CD14-positive monocyte (primary cell): ENCODE measurements at regions not wholly inside any gene's neighbourhood (a gene's known extent, or its start where the extent isn't known, plus 50 kb on each side); places are given as distances from the start of the nearest gene placed in this dataset.

Experiments used
- DNase-seq, 3 donors: peaks; one replicate each; pipeline ENCODE4 v3.0.0-alpha.2; 2011 to 2022
- H2AFZ ChIP-seq: 2 replicates; pipeline ENCODE4 v1.6.0; 2012; ENCODE audit warnings: mild to moderate bottlenecking, low read depth, low read length, inconsistent platforms; ENCODE audit not compliant: insufficient read depth, poor library complexity, severe bottlenecking
- H3K27ac ChIP-seq, 2 donors: 1 replicate in 1 of 2; 2 replicates in 1 of 2; pipeline ENCODE4 v1.5.1; 2012 to 2013; ENCODE audit warnings: low read length in 2 of 2, control low read depth in 1 of 2, inconsistent platforms in 1 of 2, low read depth in 1 of 2, mild to moderate bottlenecking in 1 of 2
- H3K27me3 ChIP-seq, 2 donors: one replicate each; pipeline versions ENCODE4 v1.6.0 to v1.6.1; 2011 to 2013; ENCODE audit warnings: low read length in 2 of 2; ENCODE audit not compliant: control insufficient read depth in 2 of 2, insufficient read depth in 2 of 2
- H3K36me3 ChIP-seq, 2 donors: replicated peaks in 1 of 2; 1 replicate in 1 of 2; 2 replicates in 1 of 2; pipeline versions ENCODE4 v1.5.1 to v1.6.1; 2012 to 2013; ENCODE audit warnings: low read length in 2 of 2, control low read depth in 1 of 2, inconsistent platforms in 1 of 2, mild to moderate bottlenecking in 1 of 2; ENCODE audit not compliant: insufficient read depth in 2 of 2, control insufficient read depth in 1 of 2
- H3K4me1 ChIP-seq, 2 donors: 1 replicate in 1 of 2; 2 replicates in 1 of 2; pipeline versions ENCODE4 v1.5.1 to v1.6.1; 2012 to 2013; ENCODE audit warnings: low read length in 2 of 2, control low read depth in 1 of 2, inconsistent platforms in 1 of 2, mild to moderate bottlenecking in 1 of 2, moderate library complexity in 1 of 2; ENCODE audit not compliant: insufficient read depth in 2 of 2, control insufficient read depth in 1 of 2
- H3K4me2 ChIP-seq: replicated peaks from 2 replicates; pipeline ENCODE3; 2012; ENCODE audit warnings: low read length, moderate library complexity, mild to moderate bottlenecking; ENCODE audit not compliant: poor library complexity, severe bottlenecking; ENCODE audit errors: extremely low read depth
- H3K4me3 ChIP-seq, 3 experiments: fragments of 200-600 bp in 1 of 3; sonication (generic) in 1 of 3; replicated peaks in 1 of 3; 1 replicate in 2 of 3; 2 replicates in 1 of 3; pipeline ENCODE4 v1.5.1; 2011 to 2013; ENCODE audit warnings: low read length in 3 of 3, mild to moderate bottlenecking in 3 of 3, control low read depth in 2 of 3, low read depth in 2 of 3, inconsistent platforms in 1 of 3, moderate library complexity in 1 of 3
- H3K79me2 ChIP-seq: 2 replicates; pipeline ENCODE4 v1.6.0; 2012; ENCODE audit warnings: mild to moderate bottlenecking, control low read depth, inconsistent platforms, low read length, moderate library complexity; ENCODE audit not compliant: insufficient read depth
- H3K9ac ChIP-seq: 2 replicates; pipeline ENCODE4 v1.6.0; 2017; ENCODE audit warnings: low read length, mild to moderate bottlenecking; ENCODE audit not compliant: insufficient read depth, poor library complexity, severe bottlenecking
- H3K9me3 ChIP-seq, 2 donors: replicated peaks in 1 of 2; 1 replicate in 1 of 2; 2 replicates in 1 of 2; pipeline versions ENCODE4 v1.5.1 to v1.6.1; 2012 to 2013; ENCODE audit warnings: low read length in 2 of 2, control low read depth in 1 of 2; ENCODE audit not compliant: control insufficient read depth in 1 of 2, insufficient read depth in 1 of 2
- H4K20me1 ChIP-seq: 2 replicates; pipeline ENCODE4 v1.6.0; 2012; ENCODE audit warnings: mild to moderate bottlenecking, low read length, control low read depth, moderate library complexity; ENCODE audit not compliant: insufficient read depth
- H3K27ac Mint-ChIP-seq, 7 donors: one replicate each; pipeline ENCODE4 v1.8.0; 2020; ENCODE audit warnings: mild to moderate bottlenecking in 7 of 7, mixed read lengths in 7 of 7, moderate library complexity in 6 of 7, inconsistent platforms in 2 of 7
- H3K27me3 Mint-ChIP-seq, 3 donors: one replicate each; pipeline ENCODE4 v1.8.0; 2021 to 2022; ENCODE audit warnings: low read depth in 3 of 3, mild to moderate bottlenecking in 3 of 3, mixed read lengths in 3 of 3, moderate library complexity in 3 of 3, inconsistent platforms in 1 of 3
- H3K36me3 Mint-ChIP-seq, 2 donors: one replicate each; pipeline ENCODE4 v1.8.0; 2020; ENCODE audit warnings: mixed read lengths in 2 of 2, inconsistent platforms in 1 of 2, mild to moderate bottlenecking in 1 of 2
- H3K4me1 Mint-ChIP-seq: one replicate; pipeline ENCODE4 v1.8.0; 2020; ENCODE audit warnings: mild to moderate bottlenecking, mixed read lengths
- H3K4me3 Mint-ChIP-seq, 2 donors: one replicate each; pipeline ENCODE4 v1.8.0; 2020; ENCODE audit warnings: mild to moderate bottlenecking in 2 of 2, mixed read lengths in 2 of 2, moderate library complexity in 1 of 2
- H3K9me3 Mint-ChIP-seq, 7 donors: one replicate each; pipeline ENCODE4 v1.8.0; 2020 to 2022; ENCODE audit warnings: mixed read lengths in 7 of 7, mild to moderate bottlenecking in 6 of 7, moderate library complexity in 6 of 7, inconsistent platforms in 2 of 7
- WGBS: methylation state at CpG from one replicate; pipeline ENCODE4 v1.1.5; 2013; ENCODE audit warnings: missing lambda C conversion rate; ENCODE audit not compliant: insufficient coverage; 5-methylcytosine and 5-hydroxymethylcytosine counted together
- intact Hi-C, 2 donors: fragments of 100-400 bp; cut with micrococcal nuclease; formaldehyde crosslinking; loops; one replicate each; pipeline versions ENCODE4 v1.15.0 to v1.15.1; 2023
- TF ChIP-seq, protein P1 (sequence below): fragments of 200-600 bp; IDR thresholded peaks from one replicate; pipeline ENCODE4 v1.8.0; 2022; ENCODE audit warnings: antibody characterized with exemption, mild to moderate bottlenecking

DNA sequence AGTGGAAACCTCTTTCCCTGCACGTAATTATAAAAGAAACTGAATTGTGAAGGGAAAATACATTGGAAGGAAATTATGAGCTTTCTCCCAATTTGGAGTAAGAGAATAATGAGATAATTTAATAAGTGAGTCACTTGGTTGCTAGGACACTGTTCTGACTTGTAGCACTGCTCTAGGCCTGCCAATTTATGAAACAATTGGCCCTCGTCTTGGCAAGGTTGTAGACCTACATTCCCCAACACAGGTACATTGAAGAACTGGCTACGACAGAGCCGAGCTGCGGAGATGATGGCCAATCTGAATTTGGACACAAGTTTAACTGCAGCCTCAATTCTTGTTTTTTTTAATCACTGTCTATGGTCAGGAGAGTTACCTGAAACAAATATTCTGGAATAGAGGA lies 674.1 kb downstream of the MECOM start:
- WGBS: 60% methylated on average over 1 of the region's 5 CpGs
- intact Hi-C loops: no loop called here
- DNase-seq: no peak
- Histone ChIP-seq H4K20me1 (no peaks in the 10 kb centered on the region), H3K27ac (no peak overlapping the region), H3K4me2 (no peak overlapping the region), H2AFZ (no peak overlapping the region), H3K9ac (no peak overlapping the region), H3K4me1 (no peaks in the 10 kb centered on the region), H3K27me3 (no peaks in the 10 kb centered on the region), H3K36me3 (no peaks in the 10 kb centered on the region), H3K9me3 (no peaks in the 10 kb centered on the region), H3K4me3 (no peak overlapping the region), H3K79me2 (no peaks in the 10 kb centered on the region)
- H3K27me3 Mint-ChIP-seq: peaks cover 0 to 2% (median 0%) of the 10 kb centered on the region in 3 donors
- no peaks in the 10 kb centered on the region for H3K4me1 Mint-ChIP-seq
- no peak overlapping the region for H3K27ac Mint-ChIP-seq
- no peaks in the 10 kb centered on the region for H3K9me3 Mint-ChIP-seq
- TF ChIP-seq, protein P1, sequence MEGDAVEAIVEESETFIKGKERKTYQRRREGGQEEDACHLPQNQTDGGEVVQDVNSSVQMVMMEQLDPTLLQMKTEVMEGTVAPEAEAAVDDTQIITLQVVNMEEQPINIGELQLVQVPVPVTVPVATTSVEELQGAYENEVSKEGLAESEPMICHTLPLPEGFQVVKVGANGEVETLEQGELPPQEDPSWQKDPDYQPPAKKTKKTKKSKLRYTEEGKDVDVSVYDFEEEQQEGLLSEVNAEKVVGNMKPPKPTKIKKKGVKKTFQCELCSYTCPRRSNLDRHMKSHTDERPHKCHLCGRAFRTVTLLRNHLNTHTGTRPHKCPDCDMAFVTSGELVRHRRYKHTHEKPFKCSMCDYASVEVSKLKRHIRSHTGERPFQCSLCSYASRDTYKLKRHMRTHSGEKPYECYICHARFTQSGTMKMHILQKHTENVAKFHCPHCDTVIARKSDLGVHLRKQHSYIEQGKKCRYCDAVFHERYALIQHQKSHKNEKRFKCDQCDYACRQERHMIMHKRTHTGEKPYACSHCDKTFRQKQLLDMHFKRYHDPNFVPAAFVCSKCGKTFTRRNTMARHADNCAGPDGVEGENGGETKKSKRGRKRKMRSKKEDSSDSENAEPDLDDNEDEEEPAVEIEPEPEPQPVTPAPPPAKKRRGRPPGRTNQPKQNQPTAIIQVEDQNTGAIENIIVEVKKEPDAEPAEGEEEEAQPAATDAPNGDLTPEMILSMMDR: no peak
- H3K36me3 Mint-ChIP-seq: no peaks in the 10 kb centered on the region
- H3K4me3 Mint-ChIP-seq: no peak overlapping the region

DNA sequence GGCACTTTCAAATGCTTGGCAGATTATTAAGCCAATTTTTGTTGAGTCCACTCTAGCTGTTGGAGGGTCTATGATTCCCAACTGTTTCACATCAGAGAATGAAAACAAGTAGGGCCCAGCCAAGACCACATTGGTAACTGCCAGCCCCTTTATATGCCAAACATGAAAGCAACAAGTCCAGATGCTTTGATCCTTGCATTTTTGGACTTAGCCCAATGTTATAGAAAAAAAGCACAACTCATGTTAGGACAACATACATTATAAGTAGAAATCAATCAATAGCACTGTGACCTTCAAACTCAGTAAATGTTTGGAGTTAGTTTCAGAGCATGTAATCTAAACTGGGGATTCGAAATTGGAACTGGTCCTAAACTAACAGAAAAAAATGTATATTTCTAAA lies 674.7 kb downstream of the MECOM start:
- H3K9me3 ChIP-seq: no peaks in the 10 kb centered on the region
- no peaks in the 10 kb centered on the region for H3K4me1 ChIP-seq
- Mint-ChIP-seq H3K27ac (no peak overlapping the region), H3K4me3 (no peak overlapping the region), H3K36me3 (no peaks in the 10 kb centered on the region), H3K4me1 (no peaks in the 10 kb centered on the region), H3K27me3 (peaks cover 0 to 2% (median 0%) of the 10 kb centered on the region in 3 donors), H3K9me3 (no peaks in the 10 kb centered on the region)
- no peaks in the 10 kb centered on the region for H3K79me2 ChIP-seq
- no peak overlapping the region for H3K4me2 ChIP-seq
- H3K4me3 ChIP-seq: no peak overlapping the region
- H4K20me1 ChIP-seq: no peaks in the 10 kb centered on the region
- H3K36me3 ChIP-seq: no peaks in the 10 kb centered on the region
- no peak overlapping the region for H3K27ac ChIP-seq
- TF ChIP-seq, protein P1: no peak
- intact Hi-C loops: no loop called here
- no peaks in the 10 kb centered on the region for H3K27me3 ChIP-seq
- no CpG with 5 or more reads among the region's 1 CpG for WGBS
- no peak overlapping the region for H3K9ac ChIP-seq
- DNase-seq: no peak
- H2AFZ ChIP-seq: no peak overlapping the region
